Retinal pigment epithelial cell (primary cell): ENCODE measurements at regions not wholly inside any gene's neighbourhood (a gene's known extent, or its start where the extent isn't known, plus 50 kb on each side); places are given as distances from the start of the nearest gene placed in this dataset.

Experiments
- DNase-seq: peaks from one replicate; pipeline ENCODE4 v3.0.0-alpha.2; 2010; ENCODE audit warnings: low read depth
- H3K4me3 ChIP-seq: 2 replicates; pipeline ENCODE4 v1.5.1; 2011; ENCODE audit warnings: mild to moderate bottlenecking, low read length, control low read depth, moderate library complexity
- CTCF ChIP-seq: conservative IDR thresholded peaks from 2 replicates; pipeline ENCODE4 v1.5.1; 2011; ENCODE audit warnings: low read depth, low read length, control low read depth, inconsistent platforms

DNA sequence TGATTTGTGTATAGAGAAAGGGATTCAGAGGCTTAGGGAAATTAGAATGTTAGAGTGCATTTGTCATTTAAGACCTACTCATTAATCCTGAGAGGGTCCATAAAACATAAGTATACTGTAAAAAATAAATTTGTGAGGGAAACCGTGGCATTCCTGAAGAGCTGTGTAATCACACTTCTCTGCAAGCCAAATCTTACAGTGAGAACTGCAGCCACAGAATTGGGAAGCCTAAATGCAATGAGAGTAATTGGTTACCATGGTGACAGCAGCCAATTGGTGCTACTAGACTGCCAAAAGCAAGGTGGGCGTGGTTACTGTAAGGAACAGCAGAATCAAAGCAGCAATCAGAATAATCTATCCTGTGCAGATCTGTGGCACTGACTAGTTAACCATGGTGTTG is 345.2 kb upstream of the GRID2 start:
- no peak for DNase-seq
- H3K4me3 ChIP-seq = no peak overlapping the region
- TF ChIP-seq CTCF = no peak

GRCh38 chr4:91961504-91961903 is 342.3 kb upstream of the GRID2 start:
- H3K4me3 ChIP-seq = no peak overlapping the region
- no peak for DNase-seq
- no peak for TF ChIP-seq CTCF

GRCh38 chr4:91963486-91963885 is 340.3 kb upstream of the GRID2 start:
- DNase-seq = no peak
- no peak overlapping the region for H3K4me3 ChIP-seq
- TF ChIP-seq CTCF = no peak

- TF ChIP-seq CTCF = no peak
- no peak overlapping the region for H3K4me3 ChIP-seq
- DNase-seq = no peak
Observed at GRCh38 chr4:91965166-91965565, 338.6 kb upstream of the GRID2 start.

GRCh38 chr4:91973479-91974153 is 330.1 kb upstream of the GRID2 start:
- no peak overlapping the region for H3K4me3 ChIP-seq
- no peak for DNase-seq
- TF ChIP-seq CTCF = no peak

DNA sequence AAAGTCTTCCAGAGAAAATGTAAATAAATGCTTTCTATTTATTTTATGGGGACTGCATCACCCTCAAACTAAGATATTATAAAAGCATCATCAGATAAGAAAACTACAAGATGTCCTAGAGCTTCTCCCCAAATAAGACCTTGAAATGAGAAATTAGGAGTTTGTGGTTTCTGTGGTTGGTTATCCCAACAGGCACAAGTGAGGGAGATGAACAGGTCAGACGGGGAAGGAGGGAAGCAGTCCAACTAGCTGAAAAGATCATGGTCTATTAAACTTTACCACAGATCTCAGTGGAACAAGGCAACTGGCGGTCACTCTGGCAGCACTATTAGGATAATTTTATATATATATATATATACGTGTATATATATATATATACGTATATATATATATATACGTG is 319.3 kb upstream of the GRID2 start:
- DNase-seq = no peak
- no peak for TF ChIP-seq CTCF
- H3K4me3 ChIP-seq = no peak overlapping the region

DNA sequence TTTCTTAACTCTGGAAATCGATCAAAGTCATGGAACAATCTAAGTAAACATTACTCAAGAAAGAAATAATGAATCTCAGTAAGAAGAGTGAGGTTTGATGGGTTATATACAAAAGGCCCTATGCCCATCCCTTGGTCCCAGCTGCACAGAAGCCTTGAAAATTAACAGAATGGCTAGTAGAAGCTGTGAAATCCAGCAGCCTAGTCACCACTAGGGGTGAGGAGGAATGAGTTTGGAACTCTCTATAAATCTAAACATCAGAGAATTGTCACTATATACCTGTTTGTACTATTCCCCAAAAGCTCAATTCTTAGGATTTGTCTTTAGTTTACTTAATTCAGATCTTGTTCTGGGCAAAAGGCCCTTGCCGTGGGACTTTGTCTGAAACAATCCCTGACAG is 313.9 kb upstream of the GRID2 start:
- H3K4me3 ChIP-seq = no peak overlapping the region
- no peak for TF ChIP-seq CTCF
- DNase-seq = no peak
